ENCODE measurements at regions not wholly inside any gene's neighbourhood (a gene's known extent, or its start where the extent isn't known, plus 50 kb on each side); places are given as distances from the start of the nearest gene placed in this dataset.

DNA sequence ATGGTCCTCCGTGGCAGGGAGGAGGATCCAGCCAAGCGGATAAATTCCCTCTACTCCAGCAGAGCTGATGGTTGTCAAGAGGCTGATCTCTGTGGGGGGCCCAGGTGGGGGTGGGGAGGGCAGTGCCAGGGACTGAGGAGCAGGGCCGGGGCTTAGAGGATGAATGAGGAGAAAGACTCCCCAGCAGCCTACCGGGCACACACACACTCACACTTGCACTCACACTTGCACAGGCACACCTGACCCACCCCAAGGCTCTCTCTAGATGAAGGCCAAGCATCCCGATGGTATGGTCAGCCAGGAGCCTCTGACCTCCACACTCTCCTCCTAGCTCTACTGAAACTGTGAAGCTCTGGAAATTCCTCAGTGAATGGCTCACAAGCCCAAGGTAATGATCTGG, 131.3 kb upstream of the PRR20G start:
- TF ChIP-seq, protein P1, sequence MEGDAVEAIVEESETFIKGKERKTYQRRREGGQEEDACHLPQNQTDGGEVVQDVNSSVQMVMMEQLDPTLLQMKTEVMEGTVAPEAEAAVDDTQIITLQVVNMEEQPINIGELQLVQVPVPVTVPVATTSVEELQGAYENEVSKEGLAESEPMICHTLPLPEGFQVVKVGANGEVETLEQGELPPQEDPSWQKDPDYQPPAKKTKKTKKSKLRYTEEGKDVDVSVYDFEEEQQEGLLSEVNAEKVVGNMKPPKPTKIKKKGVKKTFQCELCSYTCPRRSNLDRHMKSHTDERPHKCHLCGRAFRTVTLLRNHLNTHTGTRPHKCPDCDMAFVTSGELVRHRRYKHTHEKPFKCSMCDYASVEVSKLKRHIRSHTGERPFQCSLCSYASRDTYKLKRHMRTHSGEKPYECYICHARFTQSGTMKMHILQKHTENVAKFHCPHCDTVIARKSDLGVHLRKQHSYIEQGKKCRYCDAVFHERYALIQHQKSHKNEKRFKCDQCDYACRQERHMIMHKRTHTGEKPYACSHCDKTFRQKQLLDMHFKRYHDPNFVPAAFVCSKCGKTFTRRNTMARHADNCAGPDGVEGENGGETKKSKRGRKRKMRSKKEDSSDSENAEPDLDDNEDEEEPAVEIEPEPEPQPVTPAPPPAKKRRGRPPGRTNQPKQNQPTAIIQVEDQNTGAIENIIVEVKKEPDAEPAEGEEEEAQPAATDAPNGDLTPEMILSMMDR (IDR thresholded peaks at IDR 0.05; ENCODE audit: insufficient read depth, low read depth, low read length), result no peak
- TF ChIP-seq EZH2 (IDR thresholded peaks at IDR 0.05; ENCODE audit: insufficient read depth, low read length), result no peak
